H1 (cell line): ENCODE measurements at regions not wholly inside any gene's neighbourhood (a gene's known extent, or its start where the extent isn't known, plus 50 kb on each side); places are given as distances from the start of the nearest gene placed in this dataset.
A peak's percentile ranks its signal among the peaks of the same experiment; 100 is the strongest.

Experiments
- CTCF ChIA-PET: fragments of 300-600 bp; sonication (Branson Sonifier 250); formaldehyde crosslinking; loops from one replicate; lab custom pipeline; 2021; ENCODE audit not compliant: partially characterized antibody; lab: Charles Lee
- POLR2A ChIA-PET: fragments of 300-600 bp; sonication (Branson Sonifier 250); formaldehyde crosslinking; loops from one replicate; lab custom pipeline; 2021; ENCODE audit warnings: inconsistent platforms; ENCODE audit not compliant: partially characterized antibody; lab: Charles Lee
- DNase-seq, 2 experiments: peaks; one replicate each; pipeline versions ENCODE4 v3.0.0 to v3.0.0-alpha.2; 2010 to 2022; ENCODE audit warnings: low spot score in 2 of 2, low read depth in 1 of 2, mixed read lengths in 1 of 2
- FAIRE-seq: peaks from 2 replicates; lab custom pipeline; 2011; peaks lifted over from hg19 to GRCh38; lab: Jason Lieb, UNC
- H2AFZ ChIP-seq: 2 replicates; pipeline ENCODE4 v1.8.1; 2012; ENCODE audit warnings: low read length, inconsistent platforms
- H2AK5ac ChIP-seq: 2 replicates; pipeline ENCODE4 v1.6.1; 2013; ENCODE audit warnings: low read depth, low read length
- H2BK120ac ChIP-seq: replicated peaks from 2 replicates; pipeline ENCODE3; 2013; ENCODE audit warnings: low read depth, low read length, inconsistent platforms
- H2BK12ac ChIP-seq: 2 replicates; pipeline ENCODE4 v1.6.1; 2013; ENCODE audit warnings: low read depth, low read length
- H2BK15ac ChIP-seq: 2 replicates; pipeline ENCODE4 v1.6.1; 2013; ENCODE audit warnings: low read length
- H2BK20ac ChIP-seq: 2 replicates; pipeline ENCODE4 v1.6.1; 2013; ENCODE audit warnings: low read length
- H2BK5ac ChIP-seq: 2 replicates; pipeline ENCODE4 v1.6.1; 2013; ENCODE audit warnings: low read depth, low read length
- H3K14ac ChIP-seq: 2 replicates; pipeline ENCODE4 v1.6.1; 2013; ENCODE audit warnings: inconsistent platforms; ENCODE audit not compliant: insufficient read length
- H3K18ac ChIP-seq: 2 replicates; pipeline ENCODE4 v1.6.1; 2013; ENCODE audit warnings: low read length; ENCODE audit errors: extremely low read depth
- H3K23ac ChIP-seq: 2 replicates; pipeline ENCODE4 v1.6.1; 2013; ENCODE audit warnings: inconsistent platforms; ENCODE audit not compliant: insufficient read length
- H3K23me2 ChIP-seq: 2 replicates; pipeline ENCODE4 v1.6.1; 2013; ENCODE audit warnings: low read depth, low read length
- H3K27ac ChIP-seq: 2 replicates; pipeline ENCODE4 v1.6.1; 2011; ENCODE audit warnings: low read depth, low read length, inconsistent platforms
- H3K27me3 ChIP-seq, 4 experiments: replicated peaks in 1 of 4; 1 replicate in 1 of 4; 2 replicates in 3 of 4; pipeline versions ENCODE4 v1.6.1 to v1.8.1; 2011 to 2013; ENCODE audit warnings: low read length in 3 of 4, mild to moderate bottlenecking in 3 of 4, inconsistent platforms in 2 of 4, mixed read lengths in 2 of 4, moderate library complexity in 1 of 4; ENCODE audit not compliant: control insufficient read depth in 3 of 4, insufficient read depth in 3 of 4; ENCODE audit errors: extremely low read depth in 1 of 4
- H3K36me3 ChIP-seq, 4 experiments: 2 replicates each; pipeline versions ENCODE4 v1.6.1 to v1.8.1; 2011 to 2013; ENCODE audit warnings: mild to moderate bottlenecking in 4 of 4, low read length in 3 of 4, moderate library complexity in 2 of 4, control low read depth in 1 of 4, inconsistent platforms in 1 of 4; ENCODE audit not compliant: insufficient read depth in 4 of 4, control insufficient read depth in 2 of 4
- H3K4ac ChIP-seq: replicated peaks from 2 replicates; pipeline ENCODE3; 2013; ENCODE audit warnings: low read length, low read depth, mixed read lengths, inconsistent platforms; ENCODE audit not compliant: insufficient read length
- H3K4me1 ChIP-seq, 4 experiments: replicated peaks in 1 of 4; 1 replicate in 1 of 4; 2 replicates in 3 of 4; pipeline versions ENCODE4 v1.6.1 to v1.8.1; 2011 to 2013; ENCODE audit warnings: low read length in 3 of 4, inconsistent platforms in 2 of 4, mixed read lengths in 1 of 4; ENCODE audit not compliant: insufficient read depth in 4 of 4, control insufficient read depth in 3 of 4
- H3K4me2 ChIP-seq, 2 experiments: 2 replicates each; pipeline versions ENCODE4 v1.6.1 to v1.8.1; 2011 to 2013; ENCODE audit warnings: low read depth in 2 of 2, low read length in 2 of 2, control low read depth in 1 of 2, inconsistent platforms in 1 of 2, mild to moderate bottlenecking in 1 of 2; ENCODE audit not compliant: insufficient read depth in 1 of 2
- H3K4me3 ChIP-seq, 4 experiments: fragments of 200-600, 300-600 bp in 1 of 4; sonication (generic), shearing (Covaris generic), sonication (Bioruptor Twin) in 1 of 4; 2 replicates each; pipeline versions ENCODE4 v1.5.1 to v1.8.1; 2011 to 2016; ENCODE audit warnings: low read length in 4 of 4, low read depth in 3 of 4, control low read depth in 2 of 4, inconsistent platforms in 2 of 4, mild to moderate bottlenecking in 2 of 4, mixed read lengths in 1 of 4, moderate library complexity in 1 of 4; ENCODE audit not compliant: insufficient read depth in 2 of 4; ENCODE audit errors: extremely low read depth in 1 of 4
- H3K56ac ChIP-seq: replicated peaks from 2 replicates; pipeline ENCODE3; 2013; ENCODE audit warnings: low read depth, mild to moderate bottlenecking, mixed read lengths, low read length, inconsistent platforms; ENCODE audit not compliant: insufficient read length
- H3K79me1 ChIP-seq: 2 replicates; pipeline ENCODE4 v1.6.1; 2013; ENCODE audit warnings: low read depth, low read length, control low read depth
- H3K79me2 ChIP-seq, 2 experiments: 2 replicates each; pipeline versions ENCODE4 v1.6.1 to v1.8.1; 2012 to 2013; ENCODE audit warnings: low read length in 2 of 2, mild to moderate bottlenecking in 2 of 2, inconsistent platforms in 1 of 2; ENCODE audit not compliant: insufficient read depth in 2 of 2, control insufficient read depth in 1 of 2
- H3K9ac ChIP-seq, 4 experiments: replicated peaks in 1 of 4; 1 replicate in 1 of 4; 2 replicates in 3 of 4; pipeline versions ENCODE4 v1.6.1 to v1.8.1; 2011 to 2013; ENCODE audit warnings: low read depth in 3 of 4, low read length in 3 of 4, control low read depth in 2 of 4, mild to moderate bottlenecking in 2 of 4, moderate library complexity in 2 of 4, inconsistent platforms in 1 of 4; ENCODE audit errors: extremely low read depth in 1 of 4
- H3K9me3 ChIP-seq, 2 experiments: 2 replicates each; pipeline versions ENCODE4 v1.6.1 to v1.8.1; 2012 to 2013; ENCODE audit warnings: mild to moderate bottlenecking in 2 of 2, moderate library complexity in 2 of 2, control low read depth in 1 of 2, inconsistent platforms in 1 of 2, low read depth in 1 of 2, low read length in 1 of 2, mixed read lengths in 1 of 2; ENCODE audit not compliant: insufficient read depth in 2 of 2
- H4K20me1 ChIP-seq, 2 experiments: replicated peaks in 1 of 2; 2 replicates each; pipeline versions ENCODE3 to v1.8.1; 2011 to 2013; ENCODE audit warnings: inconsistent platforms in 2 of 2, low read length in 2 of 2, mild to moderate bottlenecking in 1 of 2; ENCODE audit not compliant: insufficient read depth in 2 of 2, control insufficient read depth in 1 of 2
- H4K5ac ChIP-seq: 2 replicates; pipeline ENCODE4 v1.6.1; 2013; ENCODE audit warnings: low read length, low read depth, mixed read lengths, inconsistent platforms; ENCODE audit not compliant: insufficient read length
- H4K8ac ChIP-seq: 2 replicates; pipeline ENCODE4 v1.8.0; 2013; ENCODE audit warnings: mild to moderate bottlenecking, moderate library complexity, low read length, inconsistent platforms; ENCODE audit not compliant: insufficient read depth; ENCODE audit errors: extremely low read depth
- H4K91ac ChIP-seq: replicated peaks from 2 replicates; pipeline ENCODE3; 2013; ENCODE audit warnings: low read length, mixed read lengths, inconsistent platforms; ENCODE audit not compliant: insufficient read length
- KDM1A ChIP-seq: fragments of 200-600, 300-600 bp; sonication (generic); IDR thresholded peaks from 2 replicates; pipeline ENCODE4 v1.7.1; 2016; ENCODE audit warnings: mild to moderate bottlenecking, low read length, borderline replicate concordance
- TAF7 ChIP-seq: optimal IDR thresholded peaks from 2 replicates; pipeline ENCODE3; 2011; ENCODE audit warnings: low read depth, mild to moderate bottlenecking, inconsistent platforms, low read length, moderate library complexity, borderline replicate concordance
- WGBS, 2 experiments: shearing (Covaris generic) in 1 of 2; methylation state at CpG; one replicate each; pipeline versions ENCODE4 v1.1.6 to v1.1.7; 2013 to 2015; ENCODE audit warnings: low lambda C conversion rate in 2 of 2, mixed read lengths in 2 of 2, inconsistent platforms in 1 of 2, low coverage in 1 of 2, missing lambda C conversion rate in 1 of 2; ENCODE audit not compliant: insufficient replicate concordance in 2 of 2, insufficient coverage in 1 of 2, insufficient read length in 1 of 2; ENCODE audit errors: extremely low coverage in 1 of 2, missing lambda C conversion rate in 1 of 2; 5-methylcytosine and 5-hydroxymethylcytosine counted together

DNA sequence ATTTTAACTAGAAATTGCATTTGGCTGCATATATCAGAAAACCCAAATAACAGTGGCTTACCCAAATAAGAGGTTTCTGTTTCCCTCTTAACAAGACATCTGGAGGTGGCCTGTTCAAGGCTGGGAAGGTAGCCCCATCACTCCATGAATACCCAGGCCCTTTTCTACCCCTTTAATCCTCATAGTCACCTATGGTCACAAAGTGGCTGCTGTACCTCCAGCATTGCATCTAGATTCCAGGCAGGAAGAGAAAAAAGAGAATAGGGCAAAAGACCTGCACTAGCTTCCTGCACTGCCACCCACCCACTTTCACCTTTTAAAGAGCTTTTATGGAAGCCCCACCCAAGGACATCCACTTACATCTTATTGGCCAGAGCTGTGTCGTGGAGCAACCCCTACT, 124.0 kb upstream of the NCOR2 start:
- H2BK20ac ChIP-seq = no peak overlapping the region
- no peaks in the 10 kb centered on the region for H3K27me3 ChIP-seq
- no peak overlapping the region for H3K4ac ChIP-seq
- no peak overlapping the region for H3K14ac ChIP-seq
- no peak overlapping the region for H4K8ac ChIP-seq
- peaks cover 0 to 2% (median 0%) of the 10 kb centered on the region in 4 experiments; a peak in 3 of 7 replicates for H3K4me1 ChIP-seq
- H3K79me2 ChIP-seq = no peaks in the 10 kb centered on the region
- no peak overlapping the region for H3K4me2 ChIP-seq
- no peak overlapping the region for H4K91ac ChIP-seq
- H2BK15ac ChIP-seq = no peak overlapping the region
- H2BK5ac ChIP-seq = no peak overlapping the region
- ChIA-PET CTCF (interaction anchor here (0.6 to 1.5 kb wide), 4 partner anchors 9 to 80 kb away, joined by 3 to 4 read pairs (median 4); no protein-coding TSS in a partner anchor), POLR2A (no interaction called here)
- H4K20me1 ChIP-seq = no peaks in the 10 kb centered on the region
- H3K9ac ChIP-seq = no peak overlapping the region
- 79% methylated on average over 1 of the region's 1 CpG; no CpG with 5 or more reads in 1 of the 2 experiments for WGBS, 2 experiments
- H4K5ac ChIP-seq = no peak overlapping the region
- H3K56ac ChIP-seq = no peak overlapping the region
- no peaks in the 10 kb centered on the region for H3K23me2 ChIP-seq
- no peak overlapping the region for H3K18ac ChIP-seq
- no peak overlapping the region for H2AFZ ChIP-seq
- no peak for FAIRE-seq
- no peak overlapping the region for H3K27ac ChIP-seq
- H2BK120ac ChIP-seq = no peak overlapping the region
- no peaks in the 10 kb centered on the region for H3K36me3 ChIP-seq
- no peak overlapping the region for H2AK5ac ChIP-seq
- H3K4me3 ChIP-seq = no peak overlapping the region
- TF ChIP-seq TAF7 (no peak), KDM1A (peak; percentile 58; the same call in 1 of the 2 replicates)
- no peak overlapping the region for H2BK12ac ChIP-seq
- no peak for DNase-seq
- no peak overlapping the region for H3K23ac ChIP-seq
- H3K79me1 ChIP-seq = no peaks in the 10 kb centered on the region
- H3K9me3 ChIP-seq = no peaks in the 10 kb centered on the region; a peak in 1 of 4 replicates
